ENCODE measurements at regions not wholly inside any gene's neighbourhood (a gene's known extent, or its start where the extent isn't known, plus 50 kb on each side); places are given as distances from the start of the nearest gene placed in this dataset.

GRCh38 chr1:43043695-43044094 is 85.0 kb upstream of the SLC2A1 start:
- Histone ChIP-seq H3K9me3 (ENCODE audit: control insufficient read depth, low read length) (no peaks in the 10 kb centered on the region), H2AFZ (no peak overlapping the region), H3K4me3 (ENCODE audit: low read depth, low read length) (no peak overlapping the region), H3K4me1 (no peaks in the 10 kb centered on the region), H3K27ac (no peak overlapping the region), H3K79me2 (no peaks in the 10 kb centered on the region), H3K4me2 (ENCODE audit: low read length) (no peak overlapping the region), H3K9ac (no peak overlapping the region), H3K36me3 (ENCODE audit: control insufficient read depth, insufficient read depth, low read length) (no peaks in the 10 kb centered on the region), H3K27me3 (ENCODE audit: control insufficient read depth, insufficient read depth, low read length) (no peaks in the 10 kb centered on the region)
- TF ChIP-seq CTCF (IDR thresholded peaks at IDR 0.05): no peak

GRCh38 chr1:43042773-43043457 is 84.2 kb upstream of the SLC2A1 start:
- Histone ChIP-seq H3K27me3 (ENCODE audit: control insufficient read depth, insufficient read depth, low read length) (no peaks in the 10 kb centered on the region), H3K9ac (no peak overlapping the region), H3K4me2 (ENCODE audit: low read length) (peak overlapping the region; percentile 16), H3K27ac (peak overlapping the region; percentile 42), H3K4me3 (ENCODE audit: low read depth, low read length) (no peak overlapping the region), H3K79me2 (no peaks in the 10 kb centered on the region), H2AFZ (peak overlapping the region; percentile 53), H3K4me1 (no peaks in the 10 kb centered on the region), H3K36me3 (ENCODE audit: control insufficient read depth, insufficient read depth, low read length) (no peaks in the 10 kb centered on the region), H3K9me3 (ENCODE audit: control insufficient read depth, low read length) (no peaks in the 10 kb centered on the region)
- TF ChIP-seq CTCF (IDR thresholded peaks at IDR 0.05): no peak

GRCh38 chr1:43042127-43042526 is 83.5 kb upstream of the SLC2A1 start:
- Histone ChIP-seq H3K27ac (no peak overlapping the region), H2AFZ (no peak overlapping the region), H3K27me3 (ENCODE audit: control insufficient read depth, insufficient read depth, low read length) (no peaks in the 10 kb centered on the region), H3K4me3 (ENCODE audit: low read depth, low read length) (no peak overlapping the region), H3K9ac (no peak overlapping the region), H3K4me2 (ENCODE audit: low read length) (no peak overlapping the region), H3K9me3 (ENCODE audit: control insufficient read depth, low read length) (no peaks in the 10 kb centered on the region), H3K79me2 (no peaks in the 10 kb centered on the region), H3K36me3 (ENCODE audit: control insufficient read depth, insufficient read depth, low read length) (no peaks in the 10 kb centered on the region), H3K4me1 (no peaks in the 10 kb centered on the region)
- TF ChIP-seq CTCF (IDR thresholded peaks at IDR 0.05): no peak

- Histone ChIP-seq H3K9me3 (ENCODE audit: control insufficient read depth, low read length) (no peaks in the 10 kb centered on the region), H3K9ac (no peak overlapping the region), H3K4me2 (ENCODE audit: low read length) (no peak overlapping the region), H3K4me3 (ENCODE audit: low read depth, low read length) (no peak overlapping the region), H3K79me2 (no peaks in the 10 kb centered on the region), H3K4me1 (no peaks in the 10 kb centered on the region), H3K36me3 (ENCODE audit: control insufficient read depth, insufficient read depth, low read length) (no peaks in the 10 kb centered on the region), H2AFZ (no peak overlapping the region), H3K27me3 (ENCODE audit: control insufficient read depth, insufficient read depth, low read length) (no peaks in the 10 kb centered on the region), H3K27ac (no peak overlapping the region)
- TF ChIP-seq CTCF (IDR thresholded peaks at IDR 0.05): no peak
Observed at GRCh38 chr1:43041591-43041990, 82.9 kb upstream of the SLC2A1 start.

All from parathyroid adenoma (tissue), 2 donors.